HG03354 (cell line): ENCODE measurements at regions not wholly inside any gene's neighbourhood (a gene's known extent, or its start where the extent isn't known, plus 50 kb on each side); places are given as distances from the start of the nearest gene placed in this dataset.
A peak's percentile ranks its signal among the peaks of the same experiment; 100 is the strongest.

Experiments used
- ATAC-seq: cut with Tn5 transposase; IDR thresholded peaks from one replicate; pipeline ENCODE4 v1.9.1; 2021; ENCODE audit warnings: mild to moderate bottlenecking; ENCODE audit not compliant: unreplicated experiment, poor library complexity, severe bottlenecking

DNA sequence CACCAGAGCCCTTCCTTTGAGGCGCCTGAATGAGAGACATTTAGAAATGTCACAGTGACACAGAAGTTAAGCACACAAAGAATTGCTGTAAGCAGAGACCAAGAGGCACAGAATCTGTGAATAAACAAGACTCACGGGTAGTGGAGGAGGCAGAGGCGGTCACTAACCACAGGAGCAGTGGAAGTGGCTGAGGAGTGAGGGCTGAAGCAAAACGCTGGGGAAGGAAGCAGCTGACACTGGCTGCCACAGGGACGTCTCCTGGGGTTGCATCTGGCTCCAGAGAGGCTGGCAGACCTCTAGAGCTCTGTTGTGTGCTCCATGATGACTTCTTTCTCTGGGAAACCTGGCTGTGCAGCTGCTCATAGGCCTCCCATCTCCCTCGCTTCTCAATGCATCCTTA lies 65.0 kb upstream of the SLC2A12 start:
- ATAC-seq = no peak

DNA sequence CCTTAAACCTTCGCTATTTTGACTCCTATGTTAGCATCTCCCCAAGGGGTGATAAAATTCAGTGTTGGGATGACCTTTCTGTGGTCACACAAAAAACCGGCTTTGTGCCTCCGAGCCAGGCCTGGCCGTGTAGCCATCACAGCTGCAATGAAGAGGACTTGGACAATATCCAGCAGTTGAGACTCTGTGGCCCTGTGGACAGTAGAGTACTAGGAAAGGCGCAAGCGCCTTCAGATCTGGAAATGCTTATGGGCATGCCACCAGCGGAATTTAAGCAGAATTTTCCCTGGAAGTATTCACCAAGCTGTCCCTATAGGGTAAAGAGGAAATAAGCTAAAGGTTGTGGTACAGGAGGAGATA lies 63.3 kb upstream of the SLC2A12 start:
- no peak for ATAC-seq

GRCh38 chr6:134114918-134115714 lies 62.7 kb upstream of the SLC2A12 start:
- no peak for ATAC-seq

DNA sequence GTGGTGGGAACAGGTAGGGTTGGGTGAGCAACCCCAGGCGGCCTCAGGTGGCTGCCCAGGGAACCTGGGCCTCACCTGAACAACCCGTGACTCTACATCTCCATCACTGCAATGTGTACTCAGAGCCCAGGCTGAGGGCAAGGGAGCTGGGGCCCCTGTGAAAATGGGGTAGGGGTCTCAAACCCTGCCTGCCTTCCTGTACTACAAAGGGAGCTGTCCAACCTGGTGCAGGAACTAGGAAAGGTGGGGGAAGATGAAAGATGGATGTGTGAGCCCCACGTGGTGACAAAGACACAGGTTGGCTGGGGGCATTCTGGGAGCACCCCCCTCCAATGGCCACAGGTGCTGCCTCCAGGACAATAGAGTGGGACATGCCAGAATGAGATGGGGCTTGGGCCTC lies 62.1 kb upstream of the SLC2A12 start:
- no peak for ATAC-seq

DNA sequence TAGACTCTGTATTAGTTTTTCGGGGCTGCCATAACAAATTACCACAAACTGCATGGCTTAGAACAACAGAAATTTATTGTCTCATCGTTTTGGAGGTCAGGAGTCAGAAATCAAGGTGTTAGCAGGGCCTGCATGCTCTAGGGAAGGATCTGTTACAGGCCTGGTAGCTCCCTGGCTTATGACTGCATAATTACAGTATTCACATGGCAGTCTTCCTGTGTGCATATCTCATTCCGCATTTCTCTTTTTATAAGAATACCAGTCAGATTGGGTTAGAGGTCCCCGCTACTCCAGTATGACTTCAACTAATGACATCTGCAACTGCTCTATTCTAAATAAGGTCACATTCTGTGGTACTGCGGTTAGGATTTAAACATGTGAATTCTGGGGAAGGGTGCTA lies 59.3 kb upstream of the SLC2A12 start:
- ATAC-seq = no peak

GRCh38 chr6:134111062-134111677 lies 58.7 kb upstream of the SLC2A12 start:
- peak; percentile 76 for ATAC-seq

DNA sequence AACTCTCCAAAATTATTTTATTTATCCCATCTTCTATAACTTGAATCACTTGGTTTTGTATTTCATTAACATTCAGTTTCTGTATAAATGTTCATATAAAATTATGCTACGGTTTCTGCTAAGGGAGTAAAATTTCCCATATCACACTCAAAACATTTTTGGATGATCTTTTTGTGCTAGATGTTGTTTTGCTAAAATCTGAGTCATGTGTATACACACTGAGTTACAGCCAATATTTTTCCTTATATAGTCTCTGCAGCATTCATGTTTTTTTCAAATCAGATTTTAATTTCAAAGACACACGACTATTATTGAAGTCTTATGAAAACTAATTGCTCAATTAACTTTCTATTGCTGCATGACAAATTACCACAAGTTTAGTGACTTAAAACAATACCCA lies 54.3 kb upstream of the SLC2A12 start:
- ATAC-seq = no peak

- ATAC-seq = no peak
Measured at GRCh38 chr6:134105940-134106339, 53.5 kb upstream of the SLC2A12 start.

DNA sequence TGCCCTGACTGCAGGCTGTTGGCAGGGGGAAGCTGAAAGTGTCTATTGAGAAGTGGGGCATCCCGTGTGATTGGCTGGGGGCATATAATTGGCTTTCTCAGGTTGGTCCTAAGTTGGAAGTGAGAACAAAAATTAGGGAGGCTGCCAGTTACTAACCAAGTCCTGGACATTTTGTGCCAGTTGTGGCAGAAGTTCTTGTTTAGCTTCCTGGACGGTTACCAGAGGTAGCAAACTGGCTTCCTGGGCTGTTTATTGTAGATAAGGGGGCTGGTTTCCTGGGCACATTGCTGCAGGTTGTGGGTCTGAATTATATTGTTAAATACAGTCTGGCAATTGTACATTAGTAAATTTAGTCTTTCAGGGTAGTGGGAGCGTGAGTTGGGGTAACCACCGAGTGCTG lies 50.6 kb upstream of the SLC2A12 start:
- no peak for ATAC-seq
